Right lobe of liver (tissue), 6 donors: ENCODE measurements at regions not wholly inside any gene's neighbourhood (a gene's known extent, or its start where the extent isn't known, plus 50 kb on each side); places are given as distances from the start of the nearest gene placed in this dataset.

Source experiments
- ATAC-seq, 4 donors: fragments of 200-7000 bp; cut with Tn5 transposase; one replicate each; pipeline ENCODE4 v1.9.1; 2020; ENCODE audit warnings: mild to moderate bottlenecking in 4 of 4, moderate library complexity in 4 of 4
- DNase-seq, 3 donors: peaks; one replicate each; pipeline ENCODE4 v3.0.0-alpha.2; 2020
- H3K27ac ChIP-seq, 3 donors: fragments of 200-600 bp; one replicate each; pipeline ENCODE4 v1.8.0; 2022
- H3K27me3 ChIP-seq, 2 donors: fragments of 200-600 bp; one replicate each; pipeline ENCODE4 v1.8.0; 2022
- H3K36me3 ChIP-seq, 4 donors: fragments of 200-600 bp; sonication (generic) in 1 of 4; one replicate each; pipeline versions ENCODE4 v1.5.1 to v1.8.0; 2017 to 2022; ENCODE audit warnings: control low read depth in 1 of 4
- H3K4me1 ChIP-seq, 4 donors: fragments of 200-600 bp; sonication (generic) in 1 of 4; one replicate each; pipeline versions ENCODE4 v1.5.1 to v1.8.0; 2017 to 2022; ENCODE audit warnings: control low read depth in 1 of 4
- H3K4me3 ChIP-seq, 3 donors: fragments of 200-600 bp; one replicate each; pipeline ENCODE4 v1.8.0; 2022
- H3K9me3 ChIP-seq, 4 donors: fragments of 200-600 bp; sonication (generic) in 1 of 4; one replicate each; pipeline versions ENCODE4 v1.5.1 to v1.8.0; 2017 to 2022; ENCODE audit warnings: control low read depth in 1 of 4
- CTCF ChIP-seq, 4 donors: fragments of 200-600 bp in 3 of 4; fragments of 450-650 bp in 1 of 4; IDR thresholded peaks; one replicate each; pipeline versions ENCODE4 v1.5.1 to v1.8.0; 2016 to 2022; ENCODE audit warnings: antibody characterized with exemption in 4 of 4, mild to moderate bottlenecking in 2 of 4
- POLR2A ChIP-seq: fragments of 450-650 bp; IDR thresholded peaks from one replicate; pipeline ENCODE4 v1.6.1; 2017; ENCODE audit warnings: antibody characterized with exemption, mild to moderate bottlenecking
- WGBS: methylation state at CpG from one replicate; pipeline ENCODE4 v1.1.6; 2018; ENCODE audit warnings: low coverage, low lambda C conversion rate; ENCODE audit not compliant: insufficient coverage; ENCODE audit errors: missing lambda C conversion rate; 5-methylcytosine and 5-hydroxymethylcytosine counted together
- intact Hi-C, 2 donors: fragments of 100-400 bp; cut with DNase I; formaldehyde crosslinking; loops; one replicate each; pipeline versions ENCODE4 v1.11.2 to v1.14.1; 2022
- donor health status: DM: no; HTN: yes; CAD: no.
- donor health status: DM: no; HTN: no; CAD: no.
- donor health status: DM: no; HTN: no; CAD: no.
- donor health status: DM: no; HTN: yes; CAD: no.
- donor health status: DM: no; HTN: yes; CAD: no.

- WGBS = no CpG with 5 or more reads among the region's 3 CpGs
- H3K4me3 ChIP-seq = no peak overlapping the region
- ATAC-seq (no peak), DNase-seq (peak in 1 of 3 donors; percentile 11)
- no peaks in the 10 kb centered on the region for H3K36me3 ChIP-seq
- intact Hi-C loops = no loop called here
- TF ChIP-seq CTCF (IDR thresholded peaks at IDR 0.05) (no peak), POLR2A (no peak)
- H3K9me3 ChIP-seq = no peaks in the 10 kb centered on the region
- peaks cover 0 to 4% (median 0%) of the 10 kb centered on the region in 4 donors for H3K4me1 ChIP-seq
- H3K27me3 ChIP-seq = no peaks in the 10 kb centered on the region
- H3K27ac ChIP-seq = no peak overlapping the region
These were observed 61.5 kb upstream of the TIAM1 start for GRCh38 chr21:31405604-31406003.

GRCh38 chr21:31403596-31404333 is 59.7 kb upstream of the TIAM1 start:
- Histone ChIP-seq H3K4me3 (no peak overlapping the region), H3K9me3 (no peaks in the 10 kb centered on the region), H3K27me3 (no peaks in the 10 kb centered on the region), H3K4me1 (peaks cover 0 to 4% (median 0%) of the 10 kb centered on the region in 4 donors), H3K27ac (no peak overlapping the region), H3K36me3 (no peaks in the 10 kb centered on the region)
- ATAC-seq = no peak
- intact Hi-C loops = no loop called here
- 55% methylated on average over 3 of the region's 6 CpGs for WGBS
- TF ChIP-seq POLR2A (no peak), CTCF (IDR thresholded peaks at IDR 0.05) (no peak)
- peak in 1 of 3 donors; percentile 1 for DNase-seq

GRCh38 chr21:31399591-31399990 is 55.5 kb upstream of the TIAM1 start:
- no peaks in the 10 kb centered on the region for H3K36me3 ChIP-seq
- ATAC-seq (no peak), DNase-seq (no peak)
- H3K27me3 ChIP-seq = no peaks in the 10 kb centered on the region
- 85% methylated on average over 2 of the region's 2 CpGs for WGBS
- intact Hi-C loops = no loop called here
- H3K27ac ChIP-seq = no peak overlapping the region
- no peak overlapping the region for H3K4me3 ChIP-seq
- no peaks in the 10 kb centered on the region for H3K4me1 ChIP-seq
- no peak for TF ChIP-seq CTCF (IDR thresholded peaks at IDR 0.05)
- TF ChIP-seq POLR2A = no peak
- no peaks in the 10 kb centered on the region for H3K9me3 ChIP-seq

- H3K9me3 ChIP-seq = no peaks in the 10 kb centered on the region
- TF ChIP-seq CTCF (IDR thresholded peaks at IDR 0.05) (no peak), POLR2A (no peak)
- 53% methylated on average over 5 of the region's 5 CpGs for WGBS
- no peaks in the 10 kb centered on the region for H3K27me3 ChIP-seq
- H3K4me1 ChIP-seq = no peaks in the 10 kb centered on the region
- no peak overlapping the region for H3K27ac ChIP-seq
- ATAC-seq = no peak
- H3K36me3 ChIP-seq = no peaks in the 10 kb centered on the region
- intact Hi-C loops = no loop called here
- DNase-seq = no peak
- no peak overlapping the region for H3K4me3 ChIP-seq
These were observed 54.5 kb upstream of the TIAM1 start for GRCh38 chr21:31398574-31398973.
